GM12873 (cell line): ENCODE measurements at regions not wholly inside any gene's neighbourhood (a gene's known extent, or its start where the extent isn't known, plus 50 kb on each side); places are given as distances from the start of the nearest gene placed in this dataset.

Experiments used
- CTCF ChIP-seq: IDR thresholded peaks from 2 replicates; pipeline ENCODE4 v1.5.1; 2012; ENCODE audit warnings: low read depth, mild to moderate bottlenecking, moderate library complexity, low read length, control low read depth; ENCODE audit not compliant: insufficient read depth; ENCODE audit errors: missing control alignments

DNA sequence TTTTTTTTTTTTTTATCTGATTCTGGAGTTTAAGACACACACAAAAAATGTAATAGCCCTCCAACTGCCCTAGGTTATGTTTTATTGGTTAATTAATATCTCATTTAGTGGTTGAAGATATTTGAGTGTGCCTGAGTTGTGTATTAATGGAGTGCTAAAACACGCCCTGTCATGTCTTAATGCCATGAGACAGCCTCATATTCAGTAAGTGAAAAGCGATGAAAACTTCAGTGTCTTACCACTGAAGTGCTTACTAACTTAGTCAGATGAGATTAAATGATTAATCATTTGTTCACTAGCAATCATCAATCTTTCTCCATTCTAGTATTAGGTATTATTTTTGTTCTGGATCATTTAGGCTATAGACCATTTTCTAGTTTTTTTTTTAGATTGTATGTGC is 544.7 kb upstream of the ROBO2 start:
- TF ChIP-seq CTCF: no peak

DNA sequence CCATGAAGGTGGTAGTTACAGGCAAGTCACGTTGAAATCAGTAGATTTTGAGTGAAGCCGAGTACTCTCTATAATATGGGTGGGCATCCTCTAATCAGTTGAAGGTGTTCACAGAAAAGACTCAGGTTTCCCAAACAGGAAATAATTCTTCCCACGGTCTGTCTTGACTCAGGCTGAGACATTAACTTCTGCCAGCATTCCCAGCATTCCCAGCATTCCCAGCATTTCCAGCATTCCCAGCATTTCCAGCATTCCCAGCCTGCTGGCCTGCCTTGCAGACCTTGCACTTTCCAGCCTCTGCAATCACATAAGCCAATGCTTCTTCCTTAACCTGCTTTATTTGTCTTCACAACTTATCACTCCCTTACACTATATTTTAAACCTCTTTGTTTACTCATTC is 542.3 kb upstream of the ROBO2 start:
- TF ChIP-seq CTCF: no peak

DNA sequence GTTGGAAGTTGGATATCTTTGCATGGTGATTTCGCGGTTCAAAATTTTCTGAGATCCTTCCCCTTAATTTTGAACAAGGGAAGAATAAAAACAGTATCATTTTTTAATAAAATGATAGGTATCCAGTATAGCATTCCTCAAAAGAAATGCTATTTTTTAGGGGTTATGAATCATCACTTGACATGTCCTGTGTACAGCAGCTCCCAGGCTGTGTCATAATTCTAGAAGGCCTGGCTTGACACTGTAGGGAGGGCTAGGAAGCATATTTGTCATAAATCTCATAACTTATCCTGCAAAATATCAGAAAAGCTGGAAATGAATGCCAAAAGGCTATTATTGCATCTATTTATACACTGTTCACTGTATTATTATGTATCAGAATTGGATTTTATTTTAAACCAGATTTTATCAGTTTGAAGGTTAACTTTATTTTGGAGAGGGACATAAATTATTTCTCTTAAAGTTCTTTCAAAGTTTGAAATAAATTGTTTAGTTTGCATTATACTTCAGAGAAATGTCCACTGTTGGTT is 539.1 kb upstream of the ROBO2 start:
- TF ChIP-seq CTCF: no peak

- no peak for TF ChIP-seq CTCF
Observed at GRCh38 chr3:76501315-76501714, 538.6 kb upstream of the ROBO2 start.

DNA sequence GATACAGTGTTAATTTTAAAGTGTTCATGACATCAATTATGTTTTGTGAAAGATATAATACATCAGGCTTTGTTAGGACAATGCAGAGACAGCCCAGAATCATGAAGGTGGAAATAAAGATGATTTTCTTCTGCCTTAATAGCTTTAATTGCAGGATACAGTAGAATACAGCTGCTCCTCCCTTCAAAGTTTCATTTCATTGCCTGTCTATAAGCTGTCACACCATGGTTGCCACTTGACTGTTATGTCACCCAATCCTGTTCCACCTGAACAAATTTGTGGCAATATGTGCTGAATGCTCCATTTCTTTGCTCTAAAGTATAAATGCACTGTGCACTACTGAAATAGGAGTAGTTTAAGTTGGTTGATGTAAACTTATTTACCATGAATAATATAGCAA is 537.8 kb upstream of the ROBO2 start:
- TF ChIP-seq CTCF: no peak

GRCh38 chr3:76505202-76505845 is 534.6 kb upstream of the ROBO2 start:
- TF ChIP-seq CTCF: no peak

DNA sequence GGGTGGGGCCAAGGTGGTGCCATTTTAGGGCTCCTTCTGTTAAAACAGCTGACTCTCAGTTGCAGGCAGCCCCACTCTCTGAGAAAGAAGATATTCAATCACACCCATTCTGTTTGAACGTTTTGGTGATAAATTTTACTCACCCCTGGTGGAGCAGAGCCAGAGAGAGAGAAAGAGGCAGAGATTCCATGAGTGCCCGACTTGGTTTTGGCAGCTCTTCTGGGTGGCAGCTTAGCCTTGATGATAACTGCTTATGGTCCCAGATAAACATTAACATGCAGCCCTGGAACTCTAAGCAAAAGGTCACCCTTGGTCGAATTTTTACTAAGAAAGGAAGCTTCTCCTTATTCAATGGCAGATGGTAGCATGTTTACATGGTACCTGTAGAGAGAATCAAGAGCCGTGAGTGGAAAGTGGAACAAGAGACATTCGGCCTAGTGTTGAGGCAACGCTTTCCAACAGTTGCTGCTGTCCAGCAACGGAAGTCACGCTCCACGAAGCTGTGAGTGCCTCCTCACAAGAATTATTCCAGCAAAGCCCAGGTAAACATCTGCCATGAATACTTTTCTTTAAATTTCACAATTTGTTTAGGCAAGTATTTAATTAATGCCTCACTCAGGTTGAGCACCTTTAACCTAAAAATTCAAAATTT is 530.6 kb upstream of the ROBO2 start:
- no peak for TF ChIP-seq CTCF
